ENCODE measurements at regions not wholly inside any gene's neighbourhood (a gene's known extent, or its start where the extent isn't known, plus 50 kb on each side); places are given as distances from the start of the nearest gene placed in this dataset.

GRCh38 chr5:37954561-37954960, 114.7 kb upstream of the GDNF start:
- TF ChIP-seq CTCF (IDR thresholded peaks at IDR 0.05) (no peak), POLR2A (IDR thresholded peaks at IDR 0.05) (no peak)

All from body of pancreas (tissue), 4 donors.